IMR-90 (cell line): ENCODE measurements at regions not wholly inside any gene's neighbourhood (a gene's known extent, or its start where the extent isn't known, plus 50 kb on each side); places are given as distances from the start of the nearest gene placed in this dataset.

Source experiments
- ATAC-seq: fragments of 200-7000 bp; cut with Tn5 transposase; 2 replicates; pipeline ENCODE4 v1.9.1; 2020; ENCODE audit warnings: low read depth, mild to moderate bottlenecking, moderate library complexity
- BruUV-seq: library from RNA; stranded (reverse); fragments of 400-500 nt; replicated peaks from 2 replicates; lab custom pipeline; 2021; lab: Mats Ljungman, UMichigan
- CTCF ChIA-PET: fragments of 300-600 bp; formaldehyde crosslinking; extraction: SDS; loops from one replicate; lab custom pipeline; 2021; ENCODE audit warnings: antibody characterized with exemption; lab: Yijun Ruan, JAX
- POLR2A ChIA-PET: fragments of 300-600 bp; sonication (Branson Sonifier 250); formaldehyde crosslinking; loops from one replicate; lab custom pipeline; 2022; ENCODE audit warnings: antibody characterized with exemption; ENCODE audit not compliant: unreplicated experiment; lab: Charles Lee
- DNase-seq: peaks from one replicate; pipeline ENCODE4 v3.0.0; 2013
- H2AFZ ChIP-seq: replicated peaks from 2 replicates; pipeline ENCODE3; 2013; ENCODE audit warnings: low read length, mild to moderate bottlenecking; ENCODE audit not compliant: poor library complexity
- H2AK5ac ChIP-seq: 2 replicates; pipeline ENCODE4 v1.6.1; 2013; ENCODE audit warnings: low read depth, low read length, inconsistent platforms
- H2AK9ac ChIP-seq: replicated peaks from 2 replicates; pipeline ENCODE3; 2013; ENCODE audit warnings: mild to moderate bottlenecking, low read depth, low read length, moderate library complexity; ENCODE audit not compliant: poor library complexity
- H2BK120ac ChIP-seq: 2 replicates; pipeline ENCODE4 v1.6.1; 2013; ENCODE audit warnings: low read depth, low read length, inconsistent platforms
- H2BK15ac ChIP-seq: 3 replicates; pipeline ENCODE4 v1.6.1; 2013; ENCODE audit warnings: low read depth, low read length, inconsistent platforms
- H2BK20ac ChIP-seq: 2 replicates; pipeline ENCODE4 v1.6.1; 2013; ENCODE audit warnings: low read depth, mild to moderate bottlenecking, inconsistent platforms, low read length, moderate library complexity
- H2BK5ac ChIP-seq: 2 replicates; pipeline ENCODE4 v1.6.1; 2013; ENCODE audit warnings: mild to moderate bottlenecking, low read depth, low read length, inconsistent platforms; ENCODE audit not compliant: poor library complexity, severe bottlenecking
- H3K14ac ChIP-seq: replicated peaks from 2 replicates; pipeline ENCODE4 v1.6.1; 2013; ENCODE audit warnings: low read depth, low read length, inconsistent platforms
- H3K18ac ChIP-seq: 2 replicates; pipeline ENCODE4 v1.6.1; 2013; ENCODE audit warnings: low read depth, low read length, control low read depth
- H3K23ac ChIP-seq: 2 replicates; pipeline ENCODE4 v1.6.1; 2013; ENCODE audit warnings: low read depth, low read length, inconsistent platforms
- H3K27ac ChIP-seq: 2 replicates; pipeline ENCODE4 v1.5.1; 2013; ENCODE audit warnings: mild to moderate bottlenecking, control low read depth, low read length; ENCODE audit not compliant: insufficient read depth
- H3K27me3 ChIP-seq: 2 replicates; pipeline ENCODE4 v1.6.1; 2013; ENCODE audit warnings: low read length; ENCODE audit not compliant: control insufficient read depth, insufficient read depth
- H3K36me3 ChIP-seq: 2 replicates; pipeline ENCODE4 v1.6.1; 2013; ENCODE audit warnings: low read length, mixed read lengths; ENCODE audit not compliant: control insufficient read depth, insufficient read depth
- H3K4ac ChIP-seq: 2 replicates; pipeline ENCODE4 v1.6.1; 2013; ENCODE audit warnings: low read depth, low read length, inconsistent platforms
- H3K4me1 ChIP-seq: 2 replicates; pipeline ENCODE4 v1.6.1; 2013; ENCODE audit warnings: low read length, mixed read lengths; ENCODE audit not compliant: control insufficient read depth, insufficient read depth
- H3K4me2 ChIP-seq: 2 replicates; pipeline ENCODE4 v1.6.1; 2013; ENCODE audit warnings: low read depth, mild to moderate bottlenecking, control low read depth, low read length, moderate library complexity
- H3K4me3 ChIP-seq: 2 replicates; pipeline ENCODE4 v1.5.1; 2013; ENCODE audit warnings: low read depth, mild to moderate bottlenecking, control low read depth, low read length, moderate library complexity; ENCODE audit not compliant: insufficient read depth
- H3K56ac ChIP-seq: 2 replicates; pipeline ENCODE4 v1.6.1; 2013; ENCODE audit warnings: low read length, inconsistent platforms; ENCODE audit not compliant: insufficient read depth; ENCODE audit errors: extremely low read depth
- H3K79me1 ChIP-seq, 2 experiments: 2 replicates each; pipeline ENCODE4 v1.6.1; 2013; ENCODE audit warnings: low read length in 2 of 2, inconsistent platforms in 1 of 2, low read depth in 1 of 2
- H3K9ac ChIP-seq: 2 replicates; pipeline ENCODE4 v1.6.1; 2013; ENCODE audit warnings: low read depth, low read length, control low read depth
- H3K9me1 ChIP-seq: 2 replicates; pipeline ENCODE4 v1.6.1; 2013; ENCODE audit warnings: low read length, inconsistent platforms; ENCODE audit not compliant: insufficient read depth
- H3K9me3 ChIP-seq: 2 replicates; pipeline ENCODE4 v1.6.1; 2013; ENCODE audit warnings: low read length; ENCODE audit not compliant: control insufficient read depth, insufficient read depth
- H4K20me1 ChIP-seq: 2 replicates; pipeline ENCODE4 v1.6.1; 2013; ENCODE audit warnings: low read length, inconsistent platforms; ENCODE audit not compliant: insufficient read depth
- H4K5ac ChIP-seq: 2 replicates; pipeline ENCODE4 v1.6.1; 2013; ENCODE audit warnings: mild to moderate bottlenecking, low read depth, low read length, control low read depth
- H4K8ac ChIP-seq, 2 experiments: 2 replicates each; pipeline ENCODE4 v1.6.1; 2013; ENCODE audit warnings: low read depth in 2 of 2, low read length in 2 of 2, control low read depth in 1 of 2, inconsistent platforms in 1 of 2
- H4K91ac ChIP-seq: 2 replicates; pipeline ENCODE4 v1.6.1; 2013; ENCODE audit warnings: low read depth, low read length, inconsistent platforms; ENCODE audit not compliant: insufficient read depth
- BHLHE40 ChIP-seq: fragments of 150-350 bp; IDR thresholded peaks from 2 replicates; pipeline ENCODE4 v1.6.1; 2016; ENCODE audit warnings: mild to moderate bottlenecking, low read depth, low read length
- CEBPB ChIP-seq: IDR thresholded peaks from 2 replicates; pipeline ENCODE4 v1.6.1; 2012; ENCODE audit warnings: low read depth, low read length, improper control_type of control experiment
- CHD1 ChIP-seq: IDR thresholded peaks from 2 replicates; pipeline ENCODE4 v1.6.1; 2012; ENCODE audit warnings: low read depth, low read length, improper control_type of control experiment
- FOS ChIP-seq: fragments of 150-350 bp; IDR thresholded peaks from 2 replicates; pipeline ENCODE4 v1.6.1; 2016; ENCODE audit warnings: low read depth, low read length
- MAFK ChIP-seq: IDR thresholded peaks from 2 replicates; pipeline ENCODE4 v1.6.1; 2012; ENCODE audit warnings: low read depth, low read length, improper control_type of control experiment
- MAZ ChIP-seq: IDR thresholded peaks from 2 replicates; pipeline ENCODE4 v1.6.1; 2012; ENCODE audit warnings: low read depth, mild to moderate bottlenecking, low read length, improper control_type of control experiment, moderate library complexity, borderline replicate concordance
- MXI1 ChIP-seq: IDR thresholded peaks from 2 replicates; pipeline ENCODE4 v1.6.1; 2012; ENCODE audit warnings: low read depth, mild to moderate bottlenecking, low read length, moderate library complexity, borderline replicate concordance
- NFE2L2 ChIP-seq: fragments of 150-350 bp; IDR thresholded peaks from 2 replicates; pipeline ENCODE4 v1.6.1; 2016; ENCODE audit warnings: low read depth, mild to moderate bottlenecking, low read length
- RCOR1 ChIP-seq: IDR thresholded peaks from 2 replicates; pipeline ENCODE4 v1.6.1; 2012; ENCODE audit warnings: mild to moderate bottlenecking, low read length, improper control_type of control experiment; ENCODE audit not compliant: insufficient replicate concordance
- RFX5 ChIP-seq: IDR thresholded peaks from 2 replicates; pipeline ENCODE4 v1.8.0; 2012; ENCODE audit warnings: low read depth, mild to moderate bottlenecking, low read length, moderate library complexity
- dilution Hi-C: fragments of 300-500 bp; cut with HindIII; formaldehyde crosslinking; loops from one replicate; pipeline ENCODE4 v1.14.3; 2018; ENCODE audit warnings: low sequenced_read_pairs; ENCODE audit not compliant: unreplicated experiment
- in situ Hi-C: fragments of 300-500 bp; cut with MboI; formaldehyde crosslinking; loops from 3 replicates; pipeline ENCODE4 v1.14.3; 2019; ENCODE audit warnings: low sequenced_read_pairs, inconsistent platforms, mixed read lengths
- intact Hi-C: fragments of 100-400 bp; cut with micrococcal nuclease; formaldehyde crosslinking; loops from 2 replicates; pipeline ENCODE4 v1.10.0; 2022
- TF ChIP-seq, protein P1 (sequence below): fragments of 150-350 bp; IDR thresholded peaks from 2 replicates; pipeline ENCODE4 v1.6.1; 2017; ENCODE audit warnings: mild to moderate bottlenecking, antibody characterized with exemption, low read length, low read depth
- TF ChIP-seq, protein P2 (sequence below): conservative IDR thresholded peaks from 2 replicates; pipeline ENCODE4 v1.5.1; 2012; ENCODE audit warnings: mild to moderate bottlenecking, low read depth, low read length, improper control_type of control experiment

DNA sequence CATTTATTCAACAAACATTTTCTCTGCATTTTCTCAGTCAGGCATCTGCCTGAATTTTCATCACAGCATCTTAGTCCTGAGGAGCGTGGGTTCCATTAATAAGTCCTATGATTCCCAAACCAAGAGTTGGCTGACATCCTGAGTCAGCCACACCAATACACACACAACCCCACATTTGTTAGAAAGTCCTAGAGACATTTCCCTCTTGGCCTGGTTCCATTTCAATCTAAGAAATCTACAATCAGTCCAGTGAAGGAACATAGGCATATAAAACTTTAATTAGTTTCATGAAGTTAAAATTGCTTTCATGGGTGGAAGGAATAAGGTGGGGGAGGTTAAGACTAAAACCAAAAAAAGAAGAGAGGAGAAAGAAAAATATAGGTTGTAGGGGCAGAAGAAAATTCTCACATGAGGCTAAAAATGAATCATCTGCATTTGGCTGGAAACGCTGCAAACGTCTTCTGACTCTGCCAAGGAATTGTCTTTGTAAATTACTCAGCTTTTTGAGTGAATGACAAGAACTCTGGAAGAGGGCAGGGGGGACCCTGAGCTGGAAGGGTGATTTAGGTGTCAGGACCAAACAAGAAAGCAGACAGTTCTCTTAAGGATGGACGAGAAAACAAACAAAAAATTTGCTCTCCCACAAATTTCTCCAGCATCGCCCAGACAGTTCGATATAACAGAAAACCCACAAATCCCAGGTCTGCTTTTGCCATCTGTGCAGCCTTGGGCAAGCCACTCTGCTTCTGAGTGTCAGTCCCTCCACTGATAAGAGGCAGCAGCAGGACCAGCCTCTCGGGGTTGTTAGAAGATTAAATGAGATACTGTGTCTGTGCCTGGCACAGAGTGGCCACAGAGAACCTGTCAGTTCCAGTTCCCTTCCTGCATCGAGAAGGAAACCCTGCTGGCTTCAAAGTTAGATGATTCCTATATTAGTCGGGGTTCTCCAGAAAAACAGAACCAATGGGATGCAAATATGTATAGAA lies 289.7 kb downstream of the CDK5RAP2 start (continued):
- TF ChIP-seq CEBPB = no peak

DNA sequence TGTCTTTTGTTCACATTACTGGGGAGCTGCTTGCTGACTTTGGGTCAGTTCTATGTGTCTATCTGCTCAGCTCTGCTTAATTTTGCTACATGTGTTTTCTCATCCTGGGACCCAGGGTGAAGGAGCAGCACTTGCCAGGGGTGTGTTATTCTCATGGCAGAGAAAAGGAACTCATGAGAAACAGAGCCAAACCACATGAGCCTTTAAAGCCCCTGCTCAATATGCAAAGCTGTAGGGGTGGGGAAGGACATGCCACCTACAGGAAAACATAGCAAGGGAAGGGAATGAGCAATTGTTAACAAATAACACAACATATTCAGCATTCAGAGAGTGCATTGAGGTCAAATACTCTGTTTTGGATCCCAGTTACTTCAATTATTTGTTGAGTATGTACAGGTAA lies 290.9 kb downstream of the CDK5RAP2 start:
- no peak overlapping the region for H2BK15ac ChIP-seq
- dilution Hi-C loops = no loop called here
- no peak overlapping the region for H3K4me2 ChIP-seq
- H3K9ac ChIP-seq = no peak overlapping the region
- H3K14ac ChIP-seq = no peak overlapping the region
- no peak overlapping the region for H4K91ac ChIP-seq
- no peaks in the 10 kb centered on the region for H3K27me3 ChIP-seq
- no peak overlapping the region for H3K4ac ChIP-seq
- H4K8ac ChIP-seq = no peak overlapping the region
- no peaks in the 10 kb centered on the region for H3K36me3 ChIP-seq
- in situ Hi-C loops = no loop called here
- H3K9me1 ChIP-seq = no peaks in the 10 kb centered on the region
- no peak overlapping the region for H2BK5ac ChIP-seq
- H3K4me1 ChIP-seq = no peaks in the 10 kb centered on the region
- no peak overlapping the region for H3K18ac ChIP-seq
- intact Hi-C loops = no loop called here
- no peak overlapping the region for H2AK9ac ChIP-seq
- no peak overlapping the region for H3K27ac ChIP-seq
- no peaks in the 10 kb centered on the region for H3K9me3 ChIP-seq
- no peak overlapping the region for H3K56ac ChIP-seq
- ChIA-PET CTCF (no interaction called here), POLR2A (no interaction called here)
- no peak overlapping the region for H2AK5ac ChIP-seq
- DNase-seq (no peak), ATAC-seq (no peak)
- no peak overlapping the region for H3K23ac ChIP-seq
- no peak overlapping the region for H2BK20ac ChIP-seq
- H3K4me3 ChIP-seq = no peak overlapping the region
- no peak for TF ChIP-seq CHD1
- no peak for TF ChIP-seq RCOR1
- no peak for TF ChIP-seq NFE2L2
- no peak for TF ChIP-seq MAFK
- TF ChIP-seq BHLHE40 = no peak
- TF ChIP-seq, protein P1, sequence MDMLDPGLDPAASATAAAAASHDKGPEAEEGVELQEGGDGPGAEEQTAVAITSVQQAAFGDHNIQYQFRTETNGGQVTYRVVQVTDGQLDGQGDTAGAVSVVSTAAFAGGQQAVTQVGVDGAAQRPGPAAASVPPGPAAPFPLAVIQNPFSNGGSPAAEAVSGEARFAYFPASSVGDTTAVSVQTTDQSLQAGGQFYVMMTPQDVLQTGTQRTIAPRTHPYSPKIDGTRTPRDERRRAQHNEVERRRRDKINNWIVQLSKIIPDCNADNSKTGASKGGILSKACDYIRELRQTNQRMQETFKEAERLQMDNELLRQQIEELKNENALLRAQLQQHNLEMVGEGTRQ = no peak
- no peak for TF ChIP-seq MAZ
- no peak for TF ChIP-seq RFX5
- TF ChIP-seq MXI1 = no peak
- TF ChIP-seq, protein P2, sequence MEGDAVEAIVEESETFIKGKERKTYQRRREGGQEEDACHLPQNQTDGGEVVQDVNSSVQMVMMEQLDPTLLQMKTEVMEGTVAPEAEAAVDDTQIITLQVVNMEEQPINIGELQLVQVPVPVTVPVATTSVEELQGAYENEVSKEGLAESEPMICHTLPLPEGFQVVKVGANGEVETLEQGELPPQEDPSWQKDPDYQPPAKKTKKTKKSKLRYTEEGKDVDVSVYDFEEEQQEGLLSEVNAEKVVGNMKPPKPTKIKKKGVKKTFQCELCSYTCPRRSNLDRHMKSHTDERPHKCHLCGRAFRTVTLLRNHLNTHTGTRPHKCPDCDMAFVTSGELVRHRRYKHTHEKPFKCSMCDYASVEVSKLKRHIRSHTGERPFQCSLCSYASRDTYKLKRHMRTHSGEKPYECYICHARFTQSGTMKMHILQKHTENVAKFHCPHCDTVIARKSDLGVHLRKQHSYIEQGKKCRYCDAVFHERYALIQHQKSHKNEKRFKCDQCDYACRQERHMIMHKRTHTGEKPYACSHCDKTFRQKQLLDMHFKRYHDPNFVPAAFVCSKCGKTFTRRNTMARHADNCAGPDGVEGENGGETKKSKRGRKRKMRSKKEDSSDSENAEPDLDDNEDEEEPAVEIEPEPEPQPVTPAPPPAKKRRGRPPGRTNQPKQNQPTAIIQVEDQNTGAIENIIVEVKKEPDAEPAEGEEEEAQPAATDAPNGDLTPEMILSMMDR = no peak
- no peak for TF ChIP-seq FOS
- H2BK120ac ChIP-seq = no peak overlapping the region
- no peak overlapping the region for H2AFZ ChIP-seq
- no peak overlapping the region for H4K5ac ChIP-seq
- no TSS peak for BruUV-seq
- H4K20me1 ChIP-seq = no peaks in the 10 kb centered on the region
- no peaks in the 10 kb centered on the region for H3K79me1 ChIP-seq
